ENCODE measurements at regions not wholly inside any gene's neighbourhood (a gene's known extent, or its start where the extent isn't known, plus 50 kb on each side); places are given as distances from the start of the nearest gene placed in this dataset.

DNA sequence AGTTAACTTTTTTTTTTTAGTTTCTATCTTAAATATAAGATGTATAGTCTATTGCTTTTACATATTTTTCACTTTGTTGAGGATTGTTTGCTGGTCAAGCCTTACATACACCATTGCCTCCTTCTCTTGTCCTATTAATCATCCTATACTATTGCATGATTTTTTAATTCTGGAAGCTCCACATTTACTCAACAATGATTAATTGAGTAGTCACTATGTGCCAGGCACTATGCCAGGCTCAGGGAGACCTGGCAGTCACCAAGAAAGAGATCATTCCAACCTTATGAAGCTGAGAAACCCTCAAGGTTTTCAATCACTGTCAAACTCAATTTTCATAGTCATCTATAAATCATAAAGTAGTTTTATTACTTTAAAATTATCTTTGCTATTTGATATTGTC, 626.2 kb downstream of the IGSF11 start:
- no peak for TF ChIP-seq EZH2 (IDR thresholded peaks at IDR 0.05; ENCODE audit: insufficient read depth, poor library complexity, severe bottlenecking)
- TF ChIP-seq EZH2phosphoT487 (IDR thresholded peaks at IDR 0.05; ENCODE audit: insufficient read depth, low read depth): no peak

All from GM23248 (cell line).